Esophagus muscularis mucosa (tissue), 4 donors: ENCODE measurements at regions not wholly inside any gene's neighbourhood (a gene's known extent, or its start where the extent isn't known, plus 50 kb on each side); places are given as distances from the start of the nearest gene placed in this dataset.
A peak's percentile ranks its signal among the peaks of the same experiment; 100 is the strongest.

Experiments
- DNase-seq: peaks from one replicate; pipeline ENCODE4 v3.0.0-alpha.2; 2017; ENCODE audit errors: extremely low spot score
- H3K27ac ChIP-seq, 4 donors: fragments of 200-600 bp; sonication (generic); replicated peaks in 1 of 4; 1 replicate in 3 of 4; 2 replicates in 1 of 4; pipeline ENCODE4 v1.5.1; 2016 to 2019; ENCODE audit warnings: mild to moderate bottlenecking in 1 of 4
- H3K27me3 ChIP-seq, 4 donors: fragments of 200-600 bp; sonication (generic); one replicate each; pipeline versions ENCODE4 v1.5.1 to v1.6.0; 2016 to 2019
- H3K36me3 ChIP-seq, 4 donors: fragments of 200-600 bp; sonication (generic); one replicate each; pipeline ENCODE4 v1.5.1; 2016 to 2019
- H3K4me1 ChIP-seq, 4 donors: fragments of 200-600 bp; sonication (generic); one replicate each; pipeline ENCODE4 v1.5.1; 2016 to 2019
- H3K4me3 ChIP-seq, 4 donors: fragments of 200-600 bp; sonication (generic); 1 replicate in 2 of 4; 2 replicates in 2 of 4; pipeline ENCODE4 v1.5.1; 2016 to 2019; ENCODE audit warnings: mild to moderate bottlenecking in 4 of 4, moderate library complexity in 1 of 4
- H3K9me3 ChIP-seq, 4 donors: fragments of 200-600 bp; sonication (generic); 1 replicate in 3 of 4; 2 replicates in 1 of 4; pipeline ENCODE4 v1.5.1; 2016 to 2019
- CTCF ChIP-seq, 3 experiments: fragments of 200-600 bp in 2 of 3; fragments of 450-650 bp in 1 of 3; sonication (generic) in 2 of 3; IDR thresholded peaks; one replicate each; pipeline ENCODE4 v1.5.1; 2017 to 2019; ENCODE audit warnings: antibody characterized with exemption in 3 of 3, mild to moderate bottlenecking in 2 of 3, moderate library complexity in 1 of 3
- EP300 ChIP-seq: sonication (generic); formaldehyde crosslinking; IDR thresholded peaks from one replicate; pipeline ENCODE4 v1.6.1; 2017; ENCODE audit warnings: antibody characterized with exemption
- POLR2A ChIP-seq: fragments of 450-650 bp; IDR thresholded peaks from one replicate; pipeline ENCODE4 v1.6.1; 2017; ENCODE audit warnings: antibody characterized with exemption, moderate library complexity, mild to moderate bottlenecking, low read depth
- POLR2AphosphoS5 ChIP-seq, 2 donors: sonication (generic); formaldehyde crosslinking; IDR thresholded peaks; one replicate each; pipeline ENCODE4 v1.6.1; 2017; ENCODE audit warnings: antibody characterized with exemption in 2 of 2
- WGBS: methylation state at CpG from one replicate; pipeline ENCODE4 v1.1.5; 2018; 5-methylcytosine and 5-hydroxymethylcytosine counted together
- intact Hi-C: fragments of 100-400 bp; cut with DNase I; formaldehyde crosslinking; loops from one replicate; pipeline ENCODE4 v1.15.1; 2023

GRCh38 chr22:27094633-27095308, 437.4 kb downstream of the MIAT start:
- intact Hi-C loops: loop anchor here (10.0 kb wide), 1 partner anchor 110 kb away; no protein-coding TSS in a partner anchor
- Histone ChIP-seq H3K36me3 (no peaks in the 10 kb centered on the region), H3K4me1 (peaks cover 0 to 33% (median 25%) of the 10 kb centered on the region in 4 donors), H3K27me3 (no peaks in the 10 kb centered on the region), H3K27ac (peak overlapping the region in 1 of 4 donors; percentile 37), H3K4me3 (no peak overlapping the region), H3K9me3 (no peaks in the 10 kb centered on the region)
- 36% methylated on average over 9 of the region's 11 CpGs for WGBS
- DNase-seq: no peak
- TF ChIP-seq CTCF (IDR thresholded peaks at IDR 0.05) (no peak), POLR2AphosphoS5 (IDR thresholded peaks at IDR 0.05) (peak; percentile 15 to 37)

GRCh38 chr22:27097506-27097905, 440.1 kb downstream of the MIAT start:
- H3K36me3 ChIP-seq: no peaks in the 10 kb centered on the region

GRCh38 chr22:27097933-27098332, 440.5 kb downstream of the MIAT start:
- peak overlapping the region in 1 of 4 donors; percentile 2 for H3K27ac ChIP-seq
- peaks cover 2 to 52% (median 46%) of the 10 kb centered on the region in 4 donors for H3K4me1 ChIP-seq
- no peak overlapping the region for H3K4me3 ChIP-seq
- DNase-seq: no peak
- intact Hi-C loops: loop anchor here (10.0 kb wide), 1 partner anchor 113 kb away; no protein-coding TSS in a partner anchor
- H3K27me3 ChIP-seq: no peaks in the 10 kb centered on the region
- TF ChIP-seq CTCF (IDR thresholded peaks at IDR 0.05) (no peak), EP300 (no peak), POLR2AphosphoS5 (IDR thresholded peaks at IDR 0.05) (no peak), POLR2A (no peak)
- 67% methylated on average over 1 of the region's 2 CpGs for WGBS
- H3K9me3 ChIP-seq: no peaks in the 10 kb centered on the region
- no peaks in the 10 kb centered on the region for H3K36me3 ChIP-seq

More at GRCh38 chr22:27097506-27097905, 440.1 kb downstream of the MIAT start:
- intact Hi-C loops: loop anchor here (10.0 kb wide), 1 partner anchor 113 kb away; no protein-coding TSS in a partner anchor
- TF ChIP-seq POLR2A: no peak
- TF ChIP-seq EP300: no peak
- TF ChIP-seq CTCF (IDR thresholded peaks at IDR 0.05): no peak
- no peak for TF ChIP-seq POLR2AphosphoS5 (IDR thresholded peaks at IDR 0.05)
- DNase-seq: no peak
- Histone ChIP-seq H3K9me3 (no peaks in the 10 kb centered on the region), H3K4me1 (peaks cover 2 to 52% (median 46%) of the 10 kb centered on the region in 4 donors), H3K27ac (no peak overlapping the region), H3K4me3 (no peak overlapping the region), H3K27me3 (no peaks in the 10 kb centered on the region)
- 69% methylated on average over 5 of the region's 5 CpGs for WGBS

GRCh38 chr22:27099946-27100722, 442.7 kb downstream of the MIAT start:
- no peak for TF ChIP-seq CTCF (IDR thresholded peaks at IDR 0.05)
- no peak for TF ChIP-seq POLR2A
- no peak for TF ChIP-seq EP300
- TF ChIP-seq POLR2AphosphoS5 (IDR thresholded peaks at IDR 0.05): no peak
- WGBS: 74% methylated on average over 12 of the region's 15 CpGs

More at GRCh38 chr22:27099946-27100722, 442.7 kb downstream of the MIAT start:
- Histone ChIP-seq H3K27me3 (no peaks in the 10 kb centered on the region), H3K9me3 (no peaks in the 10 kb centered on the region), H3K27ac (peak overlapping the region; percentile 20 to 54 (median 53)), H3K4me3 (no peak overlapping the region), H3K36me3 (no peaks in the 10 kb centered on the region), H3K4me1 (peaks cover 2 to 44% (median 32%) of the 10 kb centered on the region in 4 donors)
- no peak for DNase-seq
- intact Hi-C loops: loop anchor here (10.0 kb wide), 1 partner anchor 115 kb away; no protein-coding TSS in a partner anchor
